ENCODE measurements at regions not wholly inside any gene's neighbourhood (a gene's known extent, or its start where the extent isn't known, plus 50 kb on each side); places are given as distances from the start of the nearest gene placed in this dataset.

DNA sequence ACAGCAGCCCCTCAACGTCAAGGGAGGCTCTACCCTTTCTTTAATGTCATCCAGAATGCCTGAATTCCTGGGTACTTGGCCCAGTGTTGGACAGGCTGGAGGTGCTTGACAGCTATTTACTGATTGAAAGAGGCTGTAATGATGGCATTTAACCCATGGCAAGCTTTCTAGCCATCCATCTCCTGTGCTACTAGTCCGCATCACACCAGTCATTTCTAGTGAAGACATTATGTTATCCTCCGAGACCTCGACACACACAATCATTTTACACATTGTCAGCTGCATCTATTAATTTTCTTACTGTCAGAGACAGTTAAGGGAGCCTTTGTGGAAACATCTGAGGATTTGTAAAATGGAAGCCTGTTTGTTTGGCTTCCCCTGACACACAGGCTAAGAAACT is 149.3 kb upstream of the FSTL4 start:
- no peak for TF ChIP-seq ZC3H10 (CRISPR knock-in tag; IDR thresholded peaks at IDR 0.05)
- TF ChIP-seq, protein P1, sequence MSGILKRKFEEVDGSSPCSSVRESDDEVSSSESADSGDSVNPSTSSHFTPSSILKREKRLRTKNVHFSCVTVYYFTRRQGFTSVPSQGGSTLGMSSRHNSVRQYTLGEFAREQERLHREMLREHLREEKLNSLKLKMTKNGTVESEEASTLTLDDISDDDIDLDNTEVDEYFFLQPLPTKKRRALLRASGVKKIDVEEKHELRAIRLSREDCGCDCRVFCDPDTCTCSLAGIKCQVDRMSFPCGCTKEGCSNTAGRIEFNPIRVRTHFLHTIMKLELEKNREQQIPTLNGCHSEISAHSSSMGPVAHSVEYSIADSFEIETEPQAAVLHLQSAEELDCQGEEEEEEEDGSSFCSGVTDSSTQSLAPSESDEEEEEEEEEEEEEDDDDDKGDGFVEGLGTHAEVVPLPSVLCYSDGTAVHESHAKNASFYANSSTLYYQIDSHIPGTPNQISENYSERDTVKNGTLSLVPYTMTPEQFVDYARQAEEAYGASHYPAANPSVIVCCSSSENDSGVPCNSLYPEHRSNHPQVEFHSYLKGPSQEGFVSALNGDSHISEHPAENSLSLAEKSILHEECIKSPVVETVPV (CRISPR knock-in tag; IDR thresholded peaks at IDR 0.05), result no peak
- TF ChIP-seq ZNF70 (CRISPR knock-in tag; IDR thresholded peaks at IDR 0.05), result no peak
- no peak for TF ChIP-seq PPARA (CRISPR knock-in tag; IDR thresholded peaks at IDR 0.05; ENCODE audit: borderline replicate concordance)
- no peak for TF ChIP-seq SNAI2 (CRISPR knock-in tag; IDR thresholded peaks at IDR 0.05)
- TF ChIP-seq TCF4 (CRISPR knock-in tag; IDR thresholded peaks at IDR 0.05; ENCODE audit: borderline replicate concordance), result no peak
- TF ChIP-seq, protein P2, sequence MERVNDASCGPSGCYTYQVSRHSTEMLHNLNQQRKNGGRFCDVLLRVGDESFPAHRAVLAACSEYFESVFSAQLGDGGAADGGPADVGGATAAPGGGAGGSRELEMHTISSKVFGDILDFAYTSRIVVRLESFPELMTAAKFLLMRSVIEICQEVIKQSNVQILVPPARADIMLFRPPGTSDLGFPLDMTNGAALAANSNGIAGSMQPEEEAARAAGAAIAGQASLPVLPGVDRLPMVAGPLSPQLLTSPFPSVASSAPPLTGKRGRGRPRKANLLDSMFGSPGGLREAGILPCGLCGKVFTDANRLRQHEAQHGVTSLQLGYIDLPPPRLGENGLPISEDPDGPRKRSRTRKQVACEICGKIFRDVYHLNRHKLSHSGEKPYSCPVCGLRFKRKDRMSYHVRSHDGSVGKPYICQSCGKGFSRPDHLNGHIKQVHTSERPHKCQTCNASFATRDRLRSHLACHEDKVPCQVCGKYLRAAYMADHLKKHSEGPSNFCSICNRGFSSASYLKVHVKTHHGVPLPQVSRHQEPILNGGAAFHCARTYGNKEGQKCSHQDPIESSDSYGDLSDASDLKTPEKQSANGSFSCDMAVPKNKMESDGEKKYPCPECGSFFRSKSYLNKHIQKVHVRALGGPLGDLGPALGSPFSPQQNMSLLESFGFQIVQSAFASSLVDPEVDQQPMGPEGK (CRISPR knock-in tag; IDR thresholded peaks at IDR 0.05; ENCODE audit: borderline replicate concordance), result no peak
- TF ChIP-seq, protein P3, sequence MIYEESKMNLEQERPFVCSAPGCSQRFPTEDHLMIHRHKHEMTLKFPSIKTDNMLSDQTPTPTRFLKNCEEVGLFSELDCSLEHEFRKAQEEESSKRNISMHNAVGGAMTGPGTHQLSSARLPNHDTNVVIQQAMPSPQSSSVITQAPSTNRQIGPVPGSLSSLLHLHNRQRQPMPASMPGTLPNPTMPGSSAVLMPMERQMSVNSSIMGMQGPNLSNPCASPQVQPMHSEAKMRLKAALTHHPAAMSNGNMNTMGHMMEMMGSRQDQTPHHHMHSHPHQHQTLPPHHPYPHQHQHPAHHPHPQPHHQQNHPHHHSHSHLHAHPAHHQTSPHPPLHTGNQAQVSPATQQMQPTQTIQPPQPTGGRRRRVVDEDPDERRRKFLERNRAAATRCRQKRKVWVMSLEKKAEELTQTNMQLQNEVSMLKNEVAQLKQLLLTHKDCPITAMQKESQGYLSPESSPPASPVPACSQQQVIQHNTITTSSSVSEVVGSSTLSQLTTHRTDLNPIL (CRISPR knock-in tag; IDR thresholded peaks at IDR 0.05; ENCODE audit: low read depth), result no peak
- no peak for TF ChIP-seq ZNF565 (CRISPR knock-in tag; conservative IDR thresholded peaks at IDR 0.05; ENCODE audit: low read depth)
- TF ChIP-seq ZFP3 (CRISPR knock-in tag; IDR thresholded peaks at IDR 0.05), result no peak
- no peak for TF ChIP-seq ARNTL (CRISPR knock-in tag; IDR thresholded peaks at IDR 0.05; ENCODE audit: borderline replicate concordance, low read depth)
- TF ChIP-seq RARB (CRISPR knock-in tag; IDR thresholded peaks at IDR 0.05), result no peak
- no peak for TF ChIP-seq ZFP30 (CRISPR knock-in tag; IDR thresholded peaks at IDR 0.05)
- TF ChIP-seq TOX (CRISPR knock-in tag; IDR thresholded peaks at IDR 0.05; ENCODE audit: borderline replicate concordance), result no peak
